ENCODE measurements at regions not wholly inside any gene's neighbourhood (a gene's known extent, or its start where the extent isn't known, plus 50 kb on each side); places are given as distances from the start of the nearest gene placed in this dataset.

- no peak for TF ChIP-seq POLR2A (IDR thresholded peaks at IDR 0.05; ENCODE audit: low read depth, low read length)
- no peak for TF ChIP-seq NR2C2 (IDR thresholded peaks at IDR 0.05; ENCODE audit: borderline replicate concordance, control insufficient read depth, insufficient read length, low read depth)
- TF ChIP-seq IRF3 (IDR thresholded peaks at IDR 0.05): no peak
- no peak for TF ChIP-seq BCL3 (IDR thresholded peaks at IDR 0.05; ENCODE audit: borderline replicate concordance, insufficient read depth, low read depth, low read length, poor library complexity, severe bottlenecking)
- no peak for TF ChIP-seq CHD2 (IDR thresholded peaks at IDR 0.05; ENCODE audit: borderline replicate concordance, low read depth, low read length)
These were observed 363.1 kb downstream of the ENC1 start for GRCh38 chr5:74277418-74277817.
